Skin epidermis (tissue), 12 donors: ENCODE measurements at regions not wholly inside any gene's neighbourhood (a gene's known extent, or its start where the extent isn't known, plus 50 kb on each side); places are given as distances from the start of the nearest gene placed in this dataset.

Experiments used
- H3K27ac ChIP-seq, 21 experiments: fragments of 200-600 bp; sonication (generic) in 11 of 21; one replicate each; pipeline ENCODE4 v1.5.0; 2020; ENCODE audit warnings: mild to moderate bottlenecking in 3 of 21, inconsistent platforms in 2 of 21, moderate library complexity in 2 of 21
- H3K4me3 ChIP-seq, 7 experiments: fragments of 200-600 bp; sonication (generic) in 2 of 7; one replicate each; pipeline ENCODE4 v1.5.0; 2020; ENCODE audit warnings: inconsistent platforms in 2 of 7, mild to moderate bottlenecking in 2 of 7, moderate library complexity in 1 of 7

DNA sequence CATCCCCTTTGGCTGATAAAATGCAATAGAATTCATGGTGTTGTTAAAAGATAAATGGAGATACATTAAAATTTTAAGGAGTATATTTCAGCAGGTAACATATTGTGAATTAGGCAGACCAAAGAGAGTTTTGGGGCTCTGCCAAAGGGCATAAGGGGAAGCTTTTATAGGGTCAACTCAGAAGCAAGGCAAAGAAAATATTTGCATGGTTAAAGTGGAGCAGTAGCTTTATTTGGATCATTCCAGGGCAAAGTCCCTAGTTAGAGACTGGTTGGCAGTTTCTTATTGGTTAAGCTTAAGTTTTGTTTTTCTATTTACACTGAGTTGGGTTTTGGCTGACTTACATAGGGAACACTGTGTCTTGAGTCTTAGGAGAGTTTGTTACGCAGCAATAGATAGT is 75.1 kb upstream of the CA10 start:
- H3K4me3 ChIP-seq = no peak overlapping the region
- no peak overlapping the region for H3K27ac ChIP-seq

DNA sequence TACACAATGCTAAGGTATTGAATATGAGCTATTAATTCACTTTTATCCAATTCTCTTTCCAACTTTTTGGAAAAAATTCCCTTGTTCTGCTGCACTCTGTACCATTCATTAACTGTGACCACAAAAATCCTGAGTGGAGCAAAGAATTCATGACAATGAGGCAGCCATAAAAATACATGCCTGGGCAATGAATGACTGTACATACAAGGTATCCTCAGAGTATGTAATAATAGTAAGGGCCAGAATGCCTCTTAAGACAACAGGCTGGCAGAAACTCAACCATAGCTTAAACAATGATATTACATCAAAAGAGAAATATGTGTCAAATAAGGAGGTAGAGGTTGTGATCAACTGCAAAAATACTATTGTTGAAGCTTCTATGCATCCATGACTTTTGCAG is 74.7 kb upstream of the CA10 start:
- H3K4me3 ChIP-seq = no peak overlapping the region
- no peak overlapping the region for H3K27ac ChIP-seq

DNA sequence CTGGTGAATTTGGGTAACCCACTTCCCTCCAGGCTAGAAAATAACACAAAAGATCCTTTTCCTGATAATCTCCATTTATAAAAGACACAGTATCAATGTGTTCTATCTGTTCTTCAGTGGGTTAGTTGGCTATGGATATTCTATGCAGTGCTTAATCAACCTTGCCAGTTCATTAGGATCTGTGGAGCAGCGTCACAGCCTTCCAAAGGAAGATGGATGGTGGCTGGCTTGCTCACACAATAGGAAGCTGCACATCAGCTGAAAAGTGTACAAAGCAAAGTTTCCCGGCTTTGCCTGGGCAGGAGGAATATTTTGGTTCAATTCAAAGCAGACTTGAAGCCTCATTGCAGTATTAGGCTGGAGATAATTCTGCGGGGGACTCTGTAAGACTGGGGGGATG is 70.3 kb upstream of the CA10 start:
- H3K4me3 ChIP-seq = no peak overlapping the region
- no peak overlapping the region for H3K27ac ChIP-seq

- Histone ChIP-seq H3K27ac (no peak overlapping the region), H3K4me3 (no peak overlapping the region)
Measured at GRCh38 chr17:52227926-52228325, 69.4 kb upstream of the CA10 start.

DNA sequence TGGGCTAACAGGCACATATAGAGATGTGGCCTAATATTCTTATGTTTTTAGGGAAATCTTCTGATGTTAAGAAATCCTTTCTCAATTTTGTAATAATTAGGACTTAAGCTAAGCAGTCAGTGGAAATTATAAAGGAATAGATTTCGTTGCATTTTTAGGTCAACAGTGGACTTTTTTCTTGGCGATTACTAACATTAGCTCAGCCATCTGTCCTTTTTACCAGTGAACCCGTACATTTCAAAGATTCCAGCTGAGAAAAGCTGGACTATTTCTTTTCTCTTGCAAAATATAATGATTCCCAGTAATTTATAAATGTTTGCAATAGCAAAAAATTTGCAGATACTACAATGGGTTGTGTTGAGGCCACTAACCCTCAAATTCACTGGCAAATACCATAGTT is 54.9 kb upstream of the CA10 start:
- H3K4me3 ChIP-seq = no peak overlapping the region
- no peak overlapping the region for H3K27ac ChIP-seq

DNA sequence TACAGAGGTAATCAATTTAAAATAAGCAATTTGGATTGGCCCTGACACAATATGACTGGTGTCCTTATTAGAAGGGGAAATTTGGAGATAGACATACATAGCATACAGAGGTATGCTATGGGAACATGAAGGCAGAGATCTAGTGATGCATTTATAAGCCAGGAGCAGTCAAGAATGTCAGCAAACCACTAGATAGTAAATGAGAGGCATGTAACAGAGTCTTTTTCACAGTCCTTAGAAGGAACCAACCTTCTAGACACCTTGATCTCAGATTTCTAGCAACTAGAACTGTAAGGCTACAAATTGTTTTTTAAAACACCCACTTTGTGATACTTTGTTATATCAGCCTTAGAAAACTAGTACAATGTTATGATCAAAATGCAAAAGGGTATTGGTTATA is 54.3 kb upstream of the CA10 start:
- Histone ChIP-seq H3K4me3 (no peak overlapping the region), H3K27ac (no peak overlapping the region)

DNA sequence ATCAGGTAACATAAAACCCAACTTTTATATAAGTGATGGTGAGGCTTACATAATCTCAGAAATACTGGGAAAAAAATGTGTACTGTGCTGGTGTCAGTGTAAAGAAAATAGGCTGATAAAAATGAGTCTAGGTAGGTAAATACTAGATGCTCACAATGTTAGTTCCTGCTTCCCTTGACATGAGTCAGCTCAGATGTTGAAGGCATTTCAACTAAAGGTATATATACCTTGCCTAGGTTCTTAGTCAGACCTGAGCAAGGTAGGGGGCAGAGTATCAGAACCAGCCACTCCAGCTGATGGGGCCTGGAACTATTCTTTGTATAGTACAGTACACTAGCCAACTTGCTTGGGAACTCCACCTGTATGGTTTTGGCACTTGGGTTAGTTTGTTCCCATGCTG is 51.0 kb upstream of the CA10 start:
- Histone ChIP-seq H3K27ac (no peak overlapping the region), H3K4me3 (no peak overlapping the region)
